Psoas muscle (tissue), 7 donors: ENCODE measurements at regions not wholly inside any gene's neighbourhood (a gene's known extent, or its start where the extent isn't known, plus 50 kb on each side); places are given as distances from the start of the nearest gene placed in this dataset.

Experiments used
- ATAC-seq, 4 donors: fragments of 200-7000 bp; cut with Tn5 transposase; one replicate each; pipeline ENCODE4 v1.9.1; 2020; ENCODE audit warnings: moderate library complexity in 3 of 4, mild to moderate bottlenecking in 2 of 4
- DNase-seq, 2 donors: peaks; one replicate each; pipeline ENCODE4 v3.0.0-alpha.2; 2020
- H3K27ac ChIP-seq: fragments of 200-600 bp; one replicate; pipeline ENCODE4 v1.8.0; 2022
- H3K27me3 ChIP-seq, 3 donors: fragments of 200-600 bp in 1 of 3; one replicate each; pipeline versions ENCODE4 v1.6.1 to v1.8.0; 2013 to 2022; ENCODE audit warnings: low read length in 2 of 3, mild to moderate bottlenecking in 2 of 3, moderate library complexity in 1 of 3; ENCODE audit not compliant: insufficient read depth in 3 of 3
- H3K36me3 ChIP-seq, 2 donors: fragments of 200-600 bp in 1 of 2; one replicate each; pipeline versions ENCODE4 v1.6.1 to v1.8.0; 2013 to 2022; ENCODE audit warnings: low read depth in 1 of 2, mild to moderate bottlenecking in 1 of 2, moderate library complexity in 1 of 2; ENCODE audit not compliant: insufficient read depth in 1 of 2
- H3K4me1 ChIP-seq: fragments of 200-600 bp; one replicate; pipeline ENCODE4 v1.8.0; 2022
- H3K4me3 ChIP-seq: fragments of 200-600 bp; one replicate; pipeline ENCODE4 v1.8.0; 2022; ENCODE audit warnings: mild to moderate bottlenecking
- H3K9me3 ChIP-seq: fragments of 200-600 bp; one replicate; pipeline ENCODE4 v1.8.0; 2022
- WGBS, 3 donors: extraction: QIAGEN DNeasy Blood & Tissue Kit; methylation state at CpG; one replicate each; pipeline versions ENCODE4 v1.1.6 to v1.1.7; 2013; 5-methylcytosine and 5-hydroxymethylcytosine counted together
- intact Hi-C, 2 donors: fragments of 100-400 bp; cut with DNase I; formaldehyde crosslinking; loops; one replicate each; pipeline versions ENCODE4 v1.11.0 to v1.14.2; 2022
- TF ChIP-seq, protein P1 (sequence below): fragments of 200-600 bp; IDR thresholded peaks from one replicate; pipeline ENCODE4 v1.8.0; 2022; ENCODE audit warnings: antibody characterized with exemption
- donor health status: healthy with polysubstance abuse.
- donor health status: DM: no; HTN: no; CAD: no; lungs with moderate emphysema.
- donor health status: Bipolar disorder and iron deficiency.
- donor health status: healthy.
- donor health status: DM: yes; HTN: yes; CAD: no.
- donor health status: DM: no; HTN: no; CAD: no.
- donor health status: DM: yes; HTN: yes; CAD: no.

DNA sequence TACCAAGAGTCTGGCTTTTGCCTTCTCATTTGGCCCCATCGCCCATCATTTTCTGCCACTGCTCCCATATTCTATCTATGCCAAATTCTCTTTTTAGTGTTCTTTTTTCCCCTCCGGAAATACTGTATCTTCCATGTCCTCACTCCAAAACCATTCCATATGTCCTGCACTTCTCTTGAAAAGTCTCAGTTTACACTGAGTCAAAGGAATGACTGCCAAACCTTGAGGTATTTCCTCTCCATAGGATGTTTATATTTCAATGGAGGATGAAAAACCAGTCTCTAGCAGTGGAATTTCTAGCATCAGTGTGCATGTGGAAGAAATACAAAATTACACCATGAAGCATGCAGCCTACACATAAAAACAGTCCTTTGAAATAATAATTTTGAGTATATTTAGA lies 121.4 kb upstream of the PHYHIPL start:
- intact Hi-C loops = no loop called here
- WGBS, 3 donors = 89 to 94% (median 91%) methylated on average over 2 of the region's 2 CpGs
- ATAC-seq = no peak
- H3K27me3 ChIP-seq = no peaks in the 10 kb centered on the region
- no peak overlapping the region for H3K4me3 ChIP-seq
- H3K4me1 ChIP-seq = no peaks in the 10 kb centered on the region
- H3K27ac ChIP-seq = no peak overlapping the region
- no peaks in the 10 kb centered on the region for H3K36me3 ChIP-seq
- H3K9me3 ChIP-seq = no peaks in the 10 kb centered on the region
- DNase-seq = no peak
- TF ChIP-seq, protein P1, sequence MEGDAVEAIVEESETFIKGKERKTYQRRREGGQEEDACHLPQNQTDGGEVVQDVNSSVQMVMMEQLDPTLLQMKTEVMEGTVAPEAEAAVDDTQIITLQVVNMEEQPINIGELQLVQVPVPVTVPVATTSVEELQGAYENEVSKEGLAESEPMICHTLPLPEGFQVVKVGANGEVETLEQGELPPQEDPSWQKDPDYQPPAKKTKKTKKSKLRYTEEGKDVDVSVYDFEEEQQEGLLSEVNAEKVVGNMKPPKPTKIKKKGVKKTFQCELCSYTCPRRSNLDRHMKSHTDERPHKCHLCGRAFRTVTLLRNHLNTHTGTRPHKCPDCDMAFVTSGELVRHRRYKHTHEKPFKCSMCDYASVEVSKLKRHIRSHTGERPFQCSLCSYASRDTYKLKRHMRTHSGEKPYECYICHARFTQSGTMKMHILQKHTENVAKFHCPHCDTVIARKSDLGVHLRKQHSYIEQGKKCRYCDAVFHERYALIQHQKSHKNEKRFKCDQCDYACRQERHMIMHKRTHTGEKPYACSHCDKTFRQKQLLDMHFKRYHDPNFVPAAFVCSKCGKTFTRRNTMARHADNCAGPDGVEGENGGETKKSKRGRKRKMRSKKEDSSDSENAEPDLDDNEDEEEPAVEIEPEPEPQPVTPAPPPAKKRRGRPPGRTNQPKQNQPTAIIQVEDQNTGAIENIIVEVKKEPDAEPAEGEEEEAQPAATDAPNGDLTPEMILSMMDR = no peak

GRCh38 chr10:59057345-59057744 lies 119.1 kb upstream of the PHYHIPL start:
- Histone ChIP-seq H3K27ac (no peak overlapping the region), H3K4me3 (no peak overlapping the region), H3K27me3 (no peaks in the 10 kb centered on the region), H3K4me1 (no peaks in the 10 kb centered on the region), H3K9me3 (no peaks in the 10 kb centered on the region), H3K36me3 (no peaks in the 10 kb centered on the region)
- ATAC-seq = no peak
- intact Hi-C loops = no loop called here
- DNase-seq = no peak
- TF ChIP-seq, protein P1 = no peak

GRCh38 chr10:59060852-59061251 lies 115.6 kb upstream of the PHYHIPL start:
- no peak overlapping the region for H3K27ac ChIP-seq
- no peaks in the 10 kb centered on the region for H3K27me3 ChIP-seq
- TF ChIP-seq, protein P1 = no peak
- no peak for ATAC-seq
- no peak overlapping the region for H3K4me3 ChIP-seq
- no peaks in the 10 kb centered on the region for H3K36me3 ChIP-seq
- 91 to 100% (median 97%) methylated on average over 1 of the region's 1 CpG for whole genome bisulfite sequencing, 3 donors
- no peak for DNase-seq
- H3K9me3 ChIP-seq = no peaks in the 10 kb centered on the region
- intact Hi-C loops = no loop called here
- no peaks in the 10 kb centered on the region for H3K4me1 ChIP-seq

DNA sequence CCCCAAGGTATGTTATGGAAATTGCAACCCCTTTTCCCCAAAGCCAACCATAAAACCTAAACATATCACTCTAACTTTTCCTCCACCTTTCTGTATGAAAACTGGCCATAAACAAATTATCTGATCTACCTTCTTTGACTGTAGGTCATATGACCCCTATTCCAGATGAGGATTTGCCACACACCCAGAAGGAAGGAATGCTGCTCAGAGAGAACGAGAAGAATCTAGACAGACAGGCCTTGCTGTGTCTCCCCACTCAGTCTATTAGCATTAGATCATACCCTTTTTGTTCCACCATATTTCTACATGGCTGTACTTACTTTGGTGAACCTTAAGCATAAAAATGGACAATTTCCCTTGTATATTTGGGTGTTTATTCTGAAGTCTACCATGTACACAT lies 113.0 kb upstream of the PHYHIPL start:
- WGBS, 3 donors = 95 to 97% (median 96%) methylated on average over 1 of the region's 1 CpG
- no peaks in the 10 kb centered on the region for H3K9me3 ChIP-seq
- ATAC-seq (no peak), DNase-seq (no peak)
- intact Hi-C loops = no loop called here
- H3K27me3 ChIP-seq = no peaks in the 10 kb centered on the region
- no peak overlapping the region for H3K4me3 ChIP-seq
- no peak overlapping the region for H3K27ac ChIP-seq
- H3K4me1 ChIP-seq = no peaks in the 10 kb centered on the region
- TF ChIP-seq, protein P1 = no peak
- H3K36me3 ChIP-seq = no peaks in the 10 kb centered on the region

DNA sequence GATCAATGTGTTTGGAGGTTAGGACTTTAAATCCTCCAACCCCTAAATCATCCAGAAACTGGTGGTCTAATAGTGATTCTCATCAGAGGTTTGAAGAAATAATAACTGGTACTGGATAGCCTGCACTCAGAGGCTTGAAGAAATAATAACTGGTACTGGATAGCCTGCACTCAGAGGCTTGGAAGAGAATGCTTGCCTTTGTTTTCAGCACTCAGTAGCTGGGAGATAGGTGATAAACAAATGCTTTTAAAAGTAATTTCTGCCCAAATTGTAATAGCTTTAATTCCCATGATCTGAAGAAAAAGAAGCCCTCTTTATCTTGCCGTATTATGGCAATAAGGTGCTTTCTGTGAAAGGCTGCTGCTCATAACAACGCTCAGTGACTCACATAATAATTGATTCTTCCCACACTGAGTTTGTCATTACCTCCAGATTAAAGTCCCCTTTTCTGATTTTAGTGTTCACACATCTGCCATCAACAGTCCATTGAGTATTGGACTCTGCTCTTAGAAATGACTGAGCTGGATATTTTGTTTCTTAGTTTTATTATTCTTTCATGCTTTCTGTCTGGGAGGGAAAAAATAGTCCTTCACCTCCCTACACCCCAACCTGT lies 112.3 kb upstream of the PHYHIPL start:
- no peaks in the 10 kb centered on the region for H3K4me1 ChIP-seq
- DNase-seq (no peak), ATAC-seq (no peak)
- no peaks in the 10 kb centered on the region for H3K36me3 ChIP-seq
- H3K4me3 ChIP-seq = no peak overlapping the region
- H3K9me3 ChIP-seq = no peaks in the 10 kb centered on the region
- no peak overlapping the region for H3K27ac ChIP-seq
- TF ChIP-seq, protein P1 = no peak
- no peaks in the 10 kb centered on the region for H3K27me3 ChIP-seq
- intact Hi-C loops = no loop called here
- WGBS, 3 donors = 72 to 91% (median 75%) methylated on average over 2 of the region's 2 CpGs
